ENCODE measurements at regions not wholly inside any gene's neighbourhood (a gene's known extent, or its start where the extent isn't known, plus 50 kb on each side); places are given as distances from the start of the nearest gene placed in this dataset.

DNA sequence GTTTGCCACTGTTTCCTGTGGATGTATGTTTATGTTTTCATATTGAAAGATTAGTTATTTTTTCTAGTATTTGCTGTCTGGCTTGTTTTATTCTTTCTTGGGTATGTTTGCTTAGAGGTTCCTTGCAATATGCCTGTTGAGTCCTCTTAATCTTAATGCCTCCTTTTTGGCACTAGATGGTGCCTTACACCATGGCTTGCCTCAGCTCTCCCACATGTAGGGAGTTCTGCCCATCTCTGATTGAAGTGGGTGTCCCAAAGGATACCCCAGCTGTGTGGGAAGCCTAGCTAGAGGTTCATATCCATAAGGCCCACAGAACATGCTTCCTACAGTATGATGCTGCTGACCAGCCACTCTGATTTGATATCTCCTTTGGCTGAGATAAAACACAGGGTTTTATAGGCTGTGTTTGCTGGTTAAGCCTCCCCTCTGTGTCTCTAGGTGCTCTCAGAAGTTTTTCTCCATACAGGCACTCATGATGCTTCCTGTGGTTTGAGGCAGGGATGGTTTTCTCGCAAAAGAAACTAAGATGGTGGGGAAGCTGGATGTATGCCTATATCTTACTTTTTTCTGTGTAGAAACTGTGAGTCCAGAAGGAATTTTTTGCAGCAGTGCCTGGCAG is 162.4 kb downstream of the ASB9 start:
- WGBS = 82% methylated on average over 1 of the region's 1 CpG
- intact Hi-C loops (cut with DNase I) = no loop called here
- TF ChIP-seq POLR2A (IDR thresholded peaks at IDR 0.05; ENCODE audit: low read depth) (no peak), EP300 (IDR thresholded peaks at IDR 0.05) (no peak), POLR2AphosphoS5 (IDR thresholded peaks at IDR 0.05) (no peak), CTCF (IDR thresholded peaks at IDR 0.05) (no peak)
- no peak overlapping the region for H3K4me3 ChIP-seq
- no peaks in the 10 kb centered on the region for H3K4me1 ChIP-seq
- H3K9me3 ChIP-seq = peaks cover 0 to 7% (median 0%) of the 10 kb centered on the region in 4 donors
- no peaks in the 10 kb centered on the region for H3K36me3 ChIP-seq
- no peak overlapping the region for H3K27ac ChIP-seq (replicated peaks in 1 of 4)
- no peaks in the 10 kb centered on the region for H3K27me3 ChIP-seq
- DNase-seq (ENCODE audit: extremely low spot score) = no peak

GRCh38 chrX:15098505-15098904 is 171.4 kb downstream of the ASB9 start:
- Histone ChIP-seq H3K4me3 (no peak overlapping the region), H3K9me3 (no peaks in the 10 kb centered on the region), H3K27ac (replicated peaks in 1 of 4) (no peak overlapping the region), H3K4me1 (no peaks in the 10 kb centered on the region), H3K36me3 (no peaks in the 10 kb centered on the region), H3K27me3 (no peaks in the 10 kb centered on the region)
- TF ChIP-seq CTCF (IDR thresholded peaks at IDR 0.05) = no peak
- TF ChIP-seq POLR2A (IDR thresholded peaks at IDR 0.05; ENCODE audit: low read depth) = no peak
- TF ChIP-seq EP300 (IDR thresholded peaks at IDR 0.05) = no peak
- no peak for TF ChIP-seq POLR2AphosphoS5 (IDR thresholded peaks at IDR 0.05)
- DNase-seq (ENCODE audit: extremely low spot score) = no peak
- intact Hi-C loops (cut with DNase I) = no loop called here
- WGBS = 90% methylated on average over 2 of the region's 2 CpGs

- Histone ChIP-seq H3K4me3 (no peak overlapping the region), H3K27me3 (no peaks in the 10 kb centered on the region), H3K36me3 (no peaks in the 10 kb centered on the region), H3K27ac (replicated peaks in 1 of 4) (no peak overlapping the region), H3K9me3 (no peaks in the 10 kb centered on the region), H3K4me1 (no peaks in the 10 kb centered on the region)
- DNase-seq (ENCODE audit: extremely low spot score) = no peak
- WGBS = 80% methylated on average over 5 of the region's 5 CpGs
- intact Hi-C loops (cut with DNase I) = no loop called here
- TF ChIP-seq POLR2AphosphoS5 (IDR thresholded peaks at IDR 0.05) = no peak
- no peak for TF ChIP-seq CTCF (IDR thresholded peaks at IDR 0.05)
- TF ChIP-seq EP300 (IDR thresholded peaks at IDR 0.05) = no peak
- no peak for TF ChIP-seq POLR2A (IDR thresholded peaks at IDR 0.05; ENCODE audit: low read depth)
Measured at GRCh38 chrX:15087747-15088146, 182.1 kb downstream of the ASB9 start.

GRCh38 chrX:15073313-15073712 is 196.6 kb downstream of the ASB9 start:
- no peaks in the 10 kb centered on the region for H3K9me3 ChIP-seq
- no peak for DNase-seq (ENCODE audit: extremely low spot score)
- no peak overlapping the region for H3K27ac ChIP-seq (replicated peaks in 1 of 4)
- WGBS = 72% methylated on average over 7 of the region's 7 CpGs
- TF ChIP-seq CTCF (IDR thresholded peaks at IDR 0.05) (no peak), POLR2AphosphoS5 (IDR thresholded peaks at IDR 0.05) (no peak), POLR2A (IDR thresholded peaks at IDR 0.05; ENCODE audit: low read depth) (no peak), EP300 (IDR thresholded peaks at IDR 0.05) (no peak)
- intact Hi-C loops (cut with DNase I) = no loop called here
- H3K4me1 ChIP-seq = no peaks in the 10 kb centered on the region
- no peaks in the 10 kb centered on the region for H3K36me3 ChIP-seq
- H3K27me3 ChIP-seq = no peaks in the 10 kb centered on the region
- H3K4me3 ChIP-seq = no peak overlapping the region

DNA sequence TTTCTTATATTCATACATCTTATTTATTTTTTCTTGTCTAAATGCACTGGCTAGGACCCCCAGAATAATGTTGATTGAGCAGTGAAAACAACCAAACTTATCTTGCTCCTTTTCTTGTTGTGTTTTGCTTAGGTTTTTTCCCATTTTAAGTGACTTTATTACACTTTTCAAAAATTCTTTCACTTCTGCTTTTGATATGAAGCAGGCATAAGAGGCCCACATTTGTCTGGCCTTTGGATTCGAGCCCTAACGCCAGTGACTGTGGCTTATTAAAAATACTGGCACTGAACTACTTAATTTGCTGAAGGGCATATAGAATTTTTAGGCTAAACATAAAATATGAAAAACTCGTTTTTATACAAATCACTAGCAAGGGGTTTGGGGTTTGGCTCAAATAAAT is 197.0 kb downstream of the ASB9 start:
- intact Hi-C loops (cut with DNase I) = no loop called here
- 61% methylated on average over 3 of the region's 3 CpGs for WGBS
- no peak overlapping the region for H3K27ac ChIP-seq (replicated peaks in 1 of 4)

More for the DNA sequence above, 197.0 kb downstream of the ASB9 start:
- no peaks in the 10 kb centered on the region for H3K27me3 ChIP-seq
- H3K4me3 ChIP-seq = no peak overlapping the region
- no peak for DNase-seq (ENCODE audit: extremely low spot score)
- no peaks in the 10 kb centered on the region for H3K36me3 ChIP-seq
- H3K4me1 ChIP-seq = no peaks in the 10 kb centered on the region
- H3K9me3 ChIP-seq = no peaks in the 10 kb centered on the region
- TF ChIP-seq EP300 (IDR thresholded peaks at IDR 0.05) (no peak), CTCF (IDR thresholded peaks at IDR 0.05) (no peak), POLR2A (IDR thresholded peaks at IDR 0.05; ENCODE audit: low read depth) (no peak), POLR2AphosphoS5 (IDR thresholded peaks at IDR 0.05) (no peak)
